GM12874 (cell line): ENCODE measurements at regions not wholly inside any gene's neighbourhood (a gene's known extent, or its start where the extent isn't known, plus 50 kb on each side); places are given as distances from the start of the nearest gene placed in this dataset.

Experiments
- TF ChIP-seq, protein P1 (sequence below): IDR thresholded peaks from 2 replicates; pipeline ENCODE4 v1.5.1; 2011; ENCODE audit warnings: low read depth, mild to moderate bottlenecking, control low read depth, low read length, moderate library complexity; ENCODE audit not compliant: insufficient read depth

DNA sequence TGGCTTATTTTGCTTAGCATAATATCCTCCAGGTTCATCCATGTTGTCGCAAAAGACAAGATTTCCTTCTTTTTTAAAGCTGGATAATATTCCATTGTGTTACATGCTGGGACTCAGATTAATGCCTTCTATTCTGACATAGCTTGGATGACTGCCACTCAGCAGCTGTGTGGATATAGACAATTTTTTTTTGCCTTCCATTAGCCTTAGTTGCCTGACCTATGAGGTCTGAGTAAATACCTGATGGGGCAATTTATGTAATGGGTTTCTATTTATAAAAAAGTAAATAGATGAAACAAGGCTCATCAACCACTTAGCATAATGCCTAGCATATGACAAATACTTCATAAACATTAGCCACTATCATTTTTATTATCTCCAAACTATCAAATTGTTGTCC lies 515.4 kb downstream of the ZNF674 start:
- TF ChIP-seq, protein P1, sequence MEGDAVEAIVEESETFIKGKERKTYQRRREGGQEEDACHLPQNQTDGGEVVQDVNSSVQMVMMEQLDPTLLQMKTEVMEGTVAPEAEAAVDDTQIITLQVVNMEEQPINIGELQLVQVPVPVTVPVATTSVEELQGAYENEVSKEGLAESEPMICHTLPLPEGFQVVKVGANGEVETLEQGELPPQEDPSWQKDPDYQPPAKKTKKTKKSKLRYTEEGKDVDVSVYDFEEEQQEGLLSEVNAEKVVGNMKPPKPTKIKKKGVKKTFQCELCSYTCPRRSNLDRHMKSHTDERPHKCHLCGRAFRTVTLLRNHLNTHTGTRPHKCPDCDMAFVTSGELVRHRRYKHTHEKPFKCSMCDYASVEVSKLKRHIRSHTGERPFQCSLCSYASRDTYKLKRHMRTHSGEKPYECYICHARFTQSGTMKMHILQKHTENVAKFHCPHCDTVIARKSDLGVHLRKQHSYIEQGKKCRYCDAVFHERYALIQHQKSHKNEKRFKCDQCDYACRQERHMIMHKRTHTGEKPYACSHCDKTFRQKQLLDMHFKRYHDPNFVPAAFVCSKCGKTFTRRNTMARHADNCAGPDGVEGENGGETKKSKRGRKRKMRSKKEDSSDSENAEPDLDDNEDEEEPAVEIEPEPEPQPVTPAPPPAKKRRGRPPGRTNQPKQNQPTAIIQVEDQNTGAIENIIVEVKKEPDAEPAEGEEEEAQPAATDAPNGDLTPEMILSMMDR, result no peak

DNA sequence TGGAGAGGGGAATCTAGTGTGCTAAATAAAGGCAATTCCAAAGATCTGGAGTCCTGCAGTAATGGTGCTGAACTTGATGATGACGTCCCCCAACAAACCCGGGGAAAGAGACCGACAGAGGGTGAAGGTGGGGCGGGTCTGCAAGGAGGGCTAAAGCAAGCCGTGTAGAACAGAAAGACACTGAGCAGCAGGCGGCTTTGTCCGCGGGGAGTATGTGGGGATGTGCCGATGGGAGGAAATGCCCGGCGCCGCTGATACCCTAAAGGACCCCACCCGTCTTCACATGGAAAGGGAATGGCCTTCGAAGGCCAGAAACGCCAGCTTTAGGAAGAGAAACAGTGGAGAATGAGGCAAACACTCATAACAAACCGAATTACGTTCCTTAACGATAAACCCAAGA lies 528.9 kb downstream of the ZNF674 start:
- TF ChIP-seq, protein P1, result no peak

DNA sequence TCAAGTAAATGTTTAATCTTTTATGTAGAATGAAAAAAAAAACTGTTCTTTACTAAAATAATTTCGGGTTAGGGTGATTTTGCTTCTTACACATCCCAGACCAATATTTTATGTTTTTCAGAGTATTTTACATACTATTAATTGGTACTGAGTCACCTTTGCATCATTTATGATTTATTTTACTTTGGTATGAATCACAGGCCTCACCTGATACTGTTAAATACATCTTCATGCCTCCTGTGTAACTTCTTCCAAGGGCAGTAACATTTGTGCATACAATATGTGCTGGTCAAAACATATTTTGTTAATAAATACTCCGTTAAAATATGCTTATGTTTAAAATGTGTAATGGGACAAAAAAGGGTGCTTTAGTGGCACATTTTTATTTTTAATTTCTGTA lies 529.6 kb downstream of the ZNF674 start:
- TF ChIP-seq, protein P1, result no peak

DNA sequence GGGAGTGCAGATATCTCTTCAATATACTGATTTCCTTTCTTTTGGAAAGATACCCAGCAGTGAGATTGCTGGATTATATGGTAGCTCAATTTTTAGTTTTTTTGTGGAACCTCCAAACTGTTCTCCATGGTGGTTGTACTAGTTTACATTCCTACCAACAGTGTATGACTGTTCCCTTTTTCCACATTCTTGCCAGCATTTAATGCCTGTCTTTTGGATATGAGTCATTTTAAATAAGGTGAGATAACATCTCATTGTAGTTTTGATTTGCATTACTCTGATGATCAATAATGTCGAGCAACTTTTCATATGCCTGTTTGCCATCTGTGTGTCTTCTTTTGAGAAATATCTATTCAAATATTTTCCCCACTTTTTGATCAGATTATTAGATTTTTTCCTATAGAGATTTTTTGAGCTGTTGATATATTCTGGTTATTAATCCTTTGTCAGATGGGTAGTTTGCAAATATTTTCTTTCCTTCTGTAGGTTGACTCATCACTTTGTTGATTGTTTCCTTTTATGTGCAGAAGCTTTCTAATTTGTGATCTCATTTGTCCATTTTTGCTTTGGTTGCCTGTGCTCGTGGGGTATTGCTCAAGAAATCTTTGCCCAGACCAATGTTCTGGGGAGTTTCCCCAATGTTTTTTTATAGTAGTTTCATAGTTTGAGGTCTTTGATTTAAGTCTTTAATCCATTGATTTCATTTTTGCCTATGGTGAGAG lies 552.7 kb downstream of the ZNF674 start:
- TF ChIP-seq, protein P1, result no peak

DNA sequence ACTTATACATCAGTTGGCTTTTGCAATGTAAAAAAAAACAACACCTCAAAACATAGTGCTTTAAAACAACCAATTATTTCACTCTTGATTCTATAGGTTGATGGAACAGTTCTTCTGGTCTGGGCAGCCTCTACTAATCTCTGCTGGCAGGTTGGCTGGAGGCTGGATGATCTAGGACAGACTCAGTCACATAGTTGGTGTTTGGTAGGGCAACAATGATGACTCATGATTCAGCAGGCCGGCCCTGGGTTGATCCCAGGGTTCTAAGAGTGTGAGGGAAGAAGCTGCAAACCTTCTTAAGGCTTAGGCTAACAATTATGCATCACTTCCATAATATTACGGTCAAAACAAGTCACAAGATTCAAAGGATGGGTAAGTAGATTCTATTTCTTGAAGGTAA lies 558.2 kb downstream of the ZNF674 start:
- TF ChIP-seq, protein P1, result no peak

DNA sequence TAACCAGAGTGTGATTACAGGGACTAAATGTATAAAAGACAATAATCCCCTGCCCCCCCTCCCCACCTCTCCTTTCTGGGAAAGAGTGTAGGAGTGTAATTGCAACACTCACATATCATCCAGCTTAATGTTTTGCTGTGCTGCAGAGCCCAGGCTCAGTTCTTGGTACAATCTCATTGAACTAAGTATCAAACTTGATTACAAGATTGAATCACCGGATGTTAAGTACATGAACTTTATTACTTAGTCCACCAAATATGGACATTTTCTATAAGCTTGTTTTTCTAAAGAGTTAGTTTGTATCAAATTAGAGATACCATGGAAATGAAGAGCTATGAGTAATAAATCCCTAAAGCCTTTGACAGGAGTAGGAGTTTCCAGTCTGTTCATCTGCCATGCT lies 559.1 kb downstream of the ZNF674 start:
- TF ChIP-seq, protein P1, result no peak

DNA sequence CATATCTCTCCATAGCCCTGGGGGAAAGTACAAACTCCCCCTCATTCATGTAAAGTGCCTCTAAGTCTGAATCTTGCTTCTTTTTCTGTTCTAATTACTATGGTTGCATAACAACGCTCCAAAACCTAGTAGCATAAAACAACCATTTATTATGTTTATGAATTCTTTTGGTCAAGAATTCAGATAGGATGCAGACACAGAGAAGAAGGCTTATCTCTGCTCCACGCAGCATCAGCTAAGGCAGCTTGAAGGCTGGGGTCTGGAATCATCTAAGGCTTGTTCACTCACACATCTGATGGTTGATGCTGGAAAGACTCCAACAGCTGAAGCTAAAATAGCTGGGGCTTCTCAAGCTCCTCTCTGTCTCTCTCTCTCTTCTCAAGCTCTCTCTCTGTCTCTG lies 564.5 kb downstream of the ZNF674 start:
- TF ChIP-seq, protein P1, result no peak
